ENCODE measurements at regions not wholly inside any gene's neighbourhood (a gene's known extent, or its start where the extent isn't known, plus 50 kb on each side); places are given as distances from the start of the nearest gene placed in this dataset.

GRCh38 chr2:2653231-2653630 is 322.2 kb upstream of the MYT1L start:
- TF ChIP-seq CTCF (IDR thresholded peaks at IDR 0.05) = no peak
- TF ChIP-seq EZH2 (IDR thresholded peaks at IDR 0.05; ENCODE audit: borderline replicate concordance, insufficient read depth, low read depth, low read length, poor library complexity, severe bottlenecking) = no peak
